ENCODE measurements at regions not wholly inside any gene's neighbourhood (a gene's known extent, or its start where the extent isn't known, plus 50 kb on each side); places are given as distances from the start of the nearest gene placed in this dataset.

- no peaks in the 10 kb centered on the region for H3K36me3 Mint-ChIP-seq
- H3K4me1 Mint-ChIP-seq: peaks cover 25% of the 10 kb centered on the region
- no peak overlapping the region for H3K4me3 Mint-ChIP-seq
- H3K9me3 Mint-ChIP-seq: no peaks in the 10 kb centered on the region
- no peaks in the 10 kb centered on the region for H3K27me3 Mint-ChIP-seq
- CTCF ChIA-PET: interaction anchor here (1.3 kb wide), 1 partner anchor 19 kb away, joined by 9 read pairs; no protein-coding TSS in a partner anchor
- no peak for DNase-seq
- H3K27ac Mint-ChIP-seq: no peak overlapping the region
Observed at GRCh38 chr14:100403802-100404365, 80.7 kb downstream of the SLC25A47 start.

- CTCF ChIA-PET: interaction anchor here (1.3 kb wide), 1 partner anchor 20 kb away, joined by 9 read pairs; no protein-coding TSS in a partner anchor
- no peak for DNase-seq
- H3K27me3 Mint-ChIP-seq: no peaks in the 10 kb centered on the region
- peaks cover 25% of the 10 kb centered on the region for H3K4me1 Mint-ChIP-seq
- H3K36me3 Mint-ChIP-seq: no peaks in the 10 kb centered on the region
- no peak overlapping the region for H3K27ac Mint-ChIP-seq
- H3K9me3 Mint-ChIP-seq: no peaks in the 10 kb centered on the region
- H3K4me3 Mint-ChIP-seq: no peak overlapping the region
Observed at GRCh38 chr14:100404419-100404818, 81.3 kb downstream of the SLC25A47 start.

- Mint-ChIP-seq H3K4me3 (no peak overlapping the region), H3K27me3 (no peaks in the 10 kb centered on the region), H3K4me1 (peaks cover 25% of the 10 kb centered on the region), H3K27ac (peak overlapping the region; percentile 82), H3K9me3 (no peaks in the 10 kb centered on the region), H3K36me3 (no peaks in the 10 kb centered on the region)
- no peak for DNase-seq
- CTCF ChIA-PET: no interaction called here
Observed at GRCh38 chr14:100405760-100406455, 82.8 kb downstream of the SLC25A47 start.

GRCh38 chr14:100406505-100407131 lies 83.5 kb downstream of the SLC25A47 start:
- H3K4me1 Mint-ChIP-seq: peaks cover 25% of the 10 kb centered on the region
- no peak overlapping the region for H3K4me3 Mint-ChIP-seq

GRCh38 chr14:100407376-100408102 lies 84.4 kb downstream of the SLC25A47 start:
- Mint-ChIP-seq H3K4me1 (peaks cover 25% of the 10 kb centered on the region), H3K27me3 (no peaks in the 10 kb centered on the region), H3K27ac (peak overlapping the region; percentile 82), H3K9me3 (no peaks in the 10 kb centered on the region), H3K4me3 (no peak overlapping the region), H3K36me3 (no peaks in the 10 kb centered on the region)
- DNase-seq: no peak
- CTCF ChIA-PET: interaction anchor here (0.8 to 1.2 kb wide), 3 partner anchors 23 to 238 kb away, joined by 3 to 6 read pairs (median 3); no protein-coding TSS in a partner anchor

More at GRCh38 chr14:100406505-100407131, 83.5 kb downstream of the SLC25A47 start:
- CTCF ChIA-PET: interaction anchor here (1.1 kb wide), 1 partner anchor 239 kb away, joined by 6 read pairs; no protein-coding TSS in a partner anchor
- DNase-seq: peak; percentile 66
- H3K36me3 Mint-ChIP-seq: no peaks in the 10 kb centered on the region
- H3K27ac Mint-ChIP-seq: peak overlapping the region; percentile 82
- no peaks in the 10 kb centered on the region for H3K27me3 Mint-ChIP-seq
- H3K9me3 Mint-ChIP-seq: no peaks in the 10 kb centered on the region

- H3K36me3 Mint-ChIP-seq: no peaks in the 10 kb centered on the region
- no peak overlapping the region for H3K4me3 Mint-ChIP-seq
- no peak overlapping the region for H3K27ac Mint-ChIP-seq
- H3K4me1 Mint-ChIP-seq: peaks cover 25% of the 10 kb centered on the region
- no peak for DNase-seq
- CTCF ChIA-PET: interaction anchor here (1.2 kb wide), 1 partner anchor 209 kb away, joined by 3 read pairs; no protein-coding TSS in a partner anchor
- no peaks in the 10 kb centered on the region for H3K27me3 Mint-ChIP-seq
- H3K9me3 Mint-ChIP-seq: no peaks in the 10 kb centered on the region
Observed at GRCh38 chr14:100408350-100409002, 85.3 kb downstream of the SLC25A47 start.

GRCh38 chr14:100409003-100409360 lies 85.8 kb downstream of the SLC25A47 start:
- no peaks in the 10 kb centered on the region for H3K9me3 Mint-ChIP-seq
- DNase-seq: no peak
- no peak overlapping the region for H3K27ac Mint-ChIP-seq
- H3K4me3 Mint-ChIP-seq: no peak overlapping the region
- H3K36me3 Mint-ChIP-seq: no peaks in the 10 kb centered on the region
- H3K4me1 Mint-ChIP-seq: peaks cover 25% of the 10 kb centered on the region
- CTCF ChIA-PET: no interaction called here
- no peaks in the 10 kb centered on the region for H3K27me3 Mint-ChIP-seq

- Mint-ChIP-seq H3K4me3 (no peak overlapping the region), H3K4me1 (peaks cover 23% of the 10 kb centered on the region), H3K36me3 (no peaks in the 10 kb centered on the region), H3K27ac (no peak overlapping the region), H3K9me3 (no peaks in the 10 kb centered on the region), H3K27me3 (no peaks in the 10 kb centered on the region)
- DNase-seq: no peak
- CTCF ChIA-PET: no interaction called here
Observed at GRCh38 chr14:100409651-100410050, 86.5 kb downstream of the SLC25A47 start.

- Mint-ChIP-seq H3K36me3 (no peaks in the 10 kb centered on the region), H3K4me3 (no peak overlapping the region), H3K27ac (no peak overlapping the region), H3K9me3 (no peaks in the 10 kb centered on the region), H3K4me1 (peaks cover 22% of the 10 kb centered on the region), H3K27me3 (no peaks in the 10 kb centered on the region)
- no peak for DNase-seq
- CTCF ChIA-PET: interaction anchor here (1.0 kb wide), 2 partner anchors 28 to 242 kb away, joined by 3 read pairs; no protein-coding TSS in a partner anchor
Observed at GRCh38 chr14:100410056-100410565, 87.0 kb downstream of the SLC25A47 start.

GRCh38 chr14:100413699-100414098 lies 90.6 kb downstream of the SLC25A47 start:
- no peak for DNase-seq
- Mint-ChIP-seq H3K4me1 (no peaks in the 10 kb centered on the region), H3K27ac (no peak overlapping the region), H3K27me3 (no peaks in the 10 kb centered on the region), H3K9me3 (no peaks in the 10 kb centered on the region), H3K4me3 (no peak overlapping the region), H3K36me3 (no peaks in the 10 kb centered on the region)
- CTCF ChIA-PET: no interaction called here

GRCh38 chr14:100415226-100415625 lies 92.1 kb downstream of the SLC25A47 start:
- no peak overlapping the region for H3K4me3 Mint-ChIP-seq
- H3K4me1 Mint-ChIP-seq: no peaks in the 10 kb centered on the region
- no peaks in the 10 kb centered on the region for H3K27me3 Mint-ChIP-seq
- CTCF ChIA-PET: no interaction called here
- no peaks in the 10 kb centered on the region for H3K9me3 Mint-ChIP-seq
- DNase-seq: no peak
- H3K36me3 Mint-ChIP-seq: peaks cover 1% of the 10 kb centered on the region
- H3K27ac Mint-ChIP-seq: no peak overlapping the region

- Mint-ChIP-seq H3K27ac (no peak overlapping the region), H3K27me3 (no peaks in the 10 kb centered on the region), H3K36me3 (peaks cover 1% of the 10 kb centered on the region), H3K4me3 (no peak overlapping the region), H3K4me1 (no peaks in the 10 kb centered on the region), H3K9me3 (no peaks in the 10 kb centered on the region)
- DNase-seq: no peak
- CTCF ChIA-PET: no interaction called here
Observed at GRCh38 chr14:100416081-100416680, 93.0 kb downstream of the SLC25A47 start.
